Mesendoderm (in vitro differentiated cells): ENCODE measurements at regions not wholly inside any gene's neighbourhood (a gene's known extent, or its start where the extent isn't known, plus 50 kb on each side); places are given as distances from the start of the nearest gene placed in this dataset.

Experiments
- DNase-seq: peaks from one replicate; pipeline ENCODE4 v3.0.0; 2013
- H2AK5ac ChIP-seq: 2 replicates; pipeline ENCODE4 v1.6.1; 2013; ENCODE audit warnings: low read length, inconsistent platforms
- H2BK120ac ChIP-seq: 2 replicates; pipeline ENCODE4 v1.6.1; 2013; ENCODE audit warnings: low read depth, mild to moderate bottlenecking, low read length, moderate library complexity, mixed read lengths
- H2BK15ac ChIP-seq: replicated peaks from 2 replicates; pipeline ENCODE4 v1.6.1; 2013; ENCODE audit warnings: low read depth, mild to moderate bottlenecking, moderate library complexity
- H2BK5ac ChIP-seq: 2 replicates; pipeline ENCODE4 v1.6.1; 2013; ENCODE audit warnings: low read length, inconsistent platforms
- H3K18ac ChIP-seq: 2 replicates; pipeline ENCODE4 v1.6.1; 2013; ENCODE audit warnings: mild to moderate bottlenecking, low read length, mixed read lengths
- H3K23ac ChIP-seq: one replicate; pipeline ENCODE4 v1.6.1; 2013; ENCODE audit warnings: low read length
- H3K27ac ChIP-seq: 2 replicates; pipeline ENCODE4 v1.5.1; 2013; ENCODE audit warnings: low read depth, mild to moderate bottlenecking, inconsistent platforms, low read length, moderate library complexity
- H3K27me3 ChIP-seq: 2 replicates; pipeline ENCODE4 v1.6.1; 2013; ENCODE audit warnings: low read length, control low read depth, mild to moderate bottlenecking, inconsistent platforms; ENCODE audit not compliant: insufficient read depth, poor library complexity
- H3K36me3 ChIP-seq: 2 replicates; pipeline ENCODE4 v1.6.1; 2013; ENCODE audit warnings: low read length, inconsistent platforms; ENCODE audit not compliant: control insufficient read depth, insufficient read depth
- H3K4ac ChIP-seq: one replicate; pipeline ENCODE4 v1.6.1; 2013; ENCODE audit warnings: low read depth, mild to moderate bottlenecking, low read length, moderate library complexity
- H3K4me1 ChIP-seq: 2 replicates; pipeline ENCODE4 v1.6.1; 2013; ENCODE audit warnings: low read depth, low read length, inconsistent platforms; ENCODE audit not compliant: control insufficient read depth
- H3K4me2 ChIP-seq: 2 replicates; pipeline ENCODE4 v1.6.1; 2013; ENCODE audit warnings: low read length
- H3K4me3 ChIP-seq: 2 replicates; pipeline ENCODE4 v1.5.1; 2013; ENCODE audit warnings: mild to moderate bottlenecking, low read length
- H3K56ac ChIP-seq: one replicate; pipeline ENCODE4 v1.6.1; 2013; ENCODE audit warnings: low read length
- H3K79me1 ChIP-seq: 2 replicates; pipeline ENCODE4 v1.6.1; 2013; ENCODE audit warnings: low read length, inconsistent platforms
- H3K79me2 ChIP-seq: 2 replicates; pipeline ENCODE4 v1.6.1; 2013; ENCODE audit warnings: mild to moderate bottlenecking, low read length; ENCODE audit not compliant: control insufficient read depth, insufficient read depth
- H3K9ac ChIP-seq: 2 replicates; pipeline ENCODE4 v1.6.1; 2013; ENCODE audit warnings: low read length, inconsistent platforms
- H4K5ac ChIP-seq: one replicate; pipeline ENCODE4 v1.6.1; 2013; ENCODE audit warnings: low read length
- H4K8ac ChIP-seq: one replicate; pipeline ENCODE4 v1.6.1; 2013; ENCODE audit warnings: low read depth, mild to moderate bottlenecking, control low read depth, low read length, moderate library complexity
- WGBS: extraction: QIAGEN DNeasy Blood & Tissue Kit; methylation state at CpG from one replicate; pipeline ENCODE4 v1.1.7; 2013; ENCODE audit warnings: low lambda C conversion rate, missing lambda C conversion rate; ENCODE audit not compliant: insufficient coverage; ENCODE audit errors: extremely low coverage; 5-methylcytosine and 5-hydroxymethylcytosine counted together

DNA sequence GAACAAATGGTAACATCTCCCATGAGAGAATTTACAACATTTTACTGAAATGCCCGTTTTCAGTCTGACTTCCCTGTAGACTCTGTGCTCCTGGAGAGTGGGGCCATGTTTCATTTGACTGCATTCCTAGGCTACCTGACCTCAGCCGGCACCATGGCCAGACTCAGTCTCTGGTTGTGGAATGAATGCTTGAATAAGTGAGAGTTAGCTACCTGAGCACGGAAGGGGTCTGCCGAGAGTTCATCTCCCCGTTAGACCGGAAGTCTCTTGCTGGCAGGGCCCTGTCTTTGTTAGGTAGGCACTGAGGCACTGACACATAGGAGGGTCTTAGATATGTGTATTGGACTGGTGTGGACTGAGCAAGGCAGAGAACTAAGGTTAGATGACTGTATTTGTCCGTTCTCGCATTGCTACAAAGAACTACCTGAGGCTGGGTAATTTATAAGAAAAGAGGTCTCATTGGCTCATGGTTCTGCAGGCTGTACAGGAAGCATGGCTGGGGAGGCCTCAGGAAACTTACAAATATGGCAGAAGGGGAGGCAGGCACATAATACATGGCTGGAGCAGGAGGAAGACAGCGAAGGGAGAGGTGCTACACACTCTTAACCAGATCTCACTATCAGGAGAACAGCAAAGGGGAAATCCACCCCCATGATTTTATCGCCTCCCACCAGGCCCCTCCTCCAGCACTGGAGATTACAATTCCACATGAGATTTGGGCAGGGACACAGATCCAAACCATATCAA lies 271.2 kb downstream of the GLI2 start:
- Histone ChIP-seq H3K56ac (no peak overlapping the region), H3K4ac (no peak overlapping the region), H3K23ac (no peak overlapping the region), H2BK120ac (no peak overlapping the region), H3K36me3 (no peaks in the 10 kb centered on the region), H3K27me3 (no peaks in the 10 kb centered on the region), H3K18ac (no peak overlapping the region), H3K79me1 (no peaks in the 10 kb centered on the region), H3K4me1 (peaks cover 2% of the 10 kb centered on the region), H3K27ac (no peak overlapping the region), H2AK5ac (no peak overlapping the region), H4K5ac (no peak overlapping the region), H3K79me2 (no peaks in the 10 kb centered on the region), H2BK5ac (no peak overlapping the region), H3K4me2 (no peak overlapping the region), H4K8ac (no peak overlapping the region), H3K4me3 (no peak overlapping the region), H2BK15ac (no peak overlapping the region), H3K9ac (no peak overlapping the region)
- no peak for DNase-seq
- WGBS: no CpG with 5 or more reads among the region's 10 CpGs

DNA sequence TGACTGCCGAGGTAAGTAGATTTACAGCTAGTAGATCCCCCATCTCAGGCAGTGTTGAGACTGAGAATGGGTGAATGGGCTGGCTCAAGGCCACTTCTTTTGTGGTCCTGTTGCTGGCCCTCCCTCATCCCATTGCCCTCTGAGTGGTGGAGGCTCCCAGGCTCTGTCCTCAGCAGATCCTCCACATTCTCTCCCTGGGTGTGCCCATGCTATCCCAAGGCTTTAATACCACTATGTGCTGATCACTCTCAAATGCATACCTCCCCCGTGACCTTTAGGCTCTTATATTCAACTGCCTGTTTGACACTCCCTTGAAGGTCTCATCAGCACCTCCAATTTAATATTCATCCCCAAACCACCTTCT lies 271.8 kb downstream of the GLI2 start:
- Histone ChIP-seq H2BK15ac (no peak overlapping the region), H3K4me1 (peaks cover 2% of the 10 kb centered on the region), H3K4ac (no peak overlapping the region), H4K8ac (no peak overlapping the region), H3K36me3 (no peaks in the 10 kb centered on the region), H3K79me1 (no peaks in the 10 kb centered on the region), H3K4me2 (no peak overlapping the region), H3K9ac (no peak overlapping the region), H3K18ac (no peak overlapping the region), H3K23ac (no peak overlapping the region), H3K79me2 (no peaks in the 10 kb centered on the region), H2BK5ac (no peak overlapping the region), H3K4me3 (no peak overlapping the region), H3K27ac (no peak overlapping the region), H4K5ac (no peak overlapping the region), H3K56ac (no peak overlapping the region), H2BK120ac (no peak overlapping the region), H2AK5ac (no peak overlapping the region), H3K27me3 (no peaks in the 10 kb centered on the region)
- WGBS: no CpG with 5 or more reads among the region's 2 CpGs
- DNase-seq: no peak

DNA sequence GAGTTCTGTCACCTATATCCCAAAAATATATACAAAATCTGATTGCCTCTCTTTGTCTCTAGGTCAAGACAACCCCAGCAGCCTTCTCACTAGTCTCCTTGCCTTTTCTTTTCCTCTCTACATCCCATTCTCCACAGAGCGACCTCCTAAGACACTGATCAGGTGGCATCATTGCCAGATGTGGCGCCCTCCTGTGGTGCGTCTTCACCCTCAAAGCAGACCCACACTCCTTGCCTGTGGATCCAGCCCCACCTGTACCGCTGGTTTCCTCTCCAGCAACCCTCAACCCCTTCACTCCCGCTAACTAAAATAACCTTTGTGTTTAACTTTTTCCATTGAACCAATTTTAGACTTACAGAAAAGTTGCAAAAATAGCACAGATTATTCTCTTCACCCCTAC lies 273.3 kb downstream of the GLI2 start:
- Histone ChIP-seq H3K18ac (no peak overlapping the region), H3K23ac (no peak overlapping the region), H2BK5ac (no peak overlapping the region), H3K56ac (no peak overlapping the region), H3K79me1 (no peaks in the 10 kb centered on the region), H2BK15ac (no peak overlapping the region), H3K4ac (no peak overlapping the region), H3K9ac (no peak overlapping the region), H4K5ac (no peak overlapping the region), H3K27ac (no peak overlapping the region), H3K27me3 (no peaks in the 10 kb centered on the region), H2AK5ac (no peak overlapping the region), H3K36me3 (no peaks in the 10 kb centered on the region), H4K8ac (no peak overlapping the region), H2BK120ac (no peak overlapping the region), H3K4me1 (no peaks in the 10 kb centered on the region), H3K4me3 (no peak overlapping the region), H3K79me2 (no peaks in the 10 kb centered on the region), H3K4me2 (no peak overlapping the region)
- WGBS: no CpG with 5 or more reads among the region's 5 CpGs
- peak; percentile 57 for DNase-seq

DNA sequence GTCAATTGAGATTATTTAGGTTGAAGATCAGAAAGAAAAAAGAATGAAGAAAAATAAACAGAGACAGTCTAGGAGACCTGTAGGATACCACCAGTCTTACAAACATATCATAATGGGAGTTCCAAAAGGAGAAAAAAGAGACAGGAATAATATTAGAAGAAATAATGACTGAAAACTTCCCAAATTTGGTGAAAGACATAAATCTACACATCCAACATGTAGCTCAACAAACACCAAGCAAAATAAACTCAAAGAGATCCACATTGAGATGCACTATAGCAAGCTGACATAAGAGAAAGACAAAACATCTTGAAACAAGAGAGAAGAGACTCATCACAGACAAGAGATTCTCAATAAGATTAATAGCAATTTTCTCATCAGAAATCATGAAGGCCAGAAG lies 274.0 kb downstream of the TFCP2L1 start:
- DNase-seq: no peak
- H2BK120ac ChIP-seq: no peak overlapping the region
- no peaks in the 10 kb centered on the region for H3K36me3 ChIP-seq
- H3K79me1 ChIP-seq: no peaks in the 10 kb centered on the region
- no peaks in the 10 kb centered on the region for H3K79me2 ChIP-seq
- H4K8ac ChIP-seq: no peak overlapping the region
- no peak overlapping the region for H3K9ac ChIP-seq
- no peak overlapping the region for H2BK15ac ChIP-seq
- H3K27ac ChIP-seq: no peak overlapping the region
- no peak overlapping the region for H3K18ac ChIP-seq
- H3K27me3 ChIP-seq: no peaks in the 10 kb centered on the region
- H2AK5ac ChIP-seq: no peak overlapping the region
- H3K4me1 ChIP-seq: no peaks in the 10 kb centered on the region
- H3K56ac ChIP-seq: no peak overlapping the region
- no peak overlapping the region for H2BK5ac ChIP-seq
- no peak overlapping the region for H3K4ac ChIP-seq
- no peak overlapping the region for H3K4me3 ChIP-seq
- no peak overlapping the region for H3K4me2 ChIP-seq
- no peak overlapping the region for H4K5ac ChIP-seq
- no peak overlapping the region for H3K23ac ChIP-seq

DNA sequence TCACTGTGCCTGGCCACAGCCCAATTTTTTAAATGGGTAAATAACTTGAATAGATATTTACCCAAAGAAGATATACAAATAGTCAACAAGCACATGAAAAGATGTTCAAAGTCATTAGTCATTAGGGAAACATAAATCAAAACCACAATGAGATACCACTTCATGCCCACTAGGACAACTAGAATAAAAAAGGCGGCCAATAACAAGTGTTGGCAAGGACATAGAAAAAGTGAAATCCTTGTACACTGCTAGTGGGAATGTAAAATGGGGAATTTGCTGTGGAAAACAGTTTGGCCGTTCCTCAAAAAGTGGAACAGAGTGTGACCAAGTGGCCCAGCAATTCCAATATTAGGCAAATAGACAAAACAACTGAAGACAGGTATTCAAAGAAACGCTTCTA lies 270.1 kb downstream of the TFCP2L1 start:
- no peak overlapping the region for H3K4me2 ChIP-seq
- no peak overlapping the region for H2BK120ac ChIP-seq
- WGBS: no CpG with 5 or more reads among the region's 3 CpGs
- H3K4me3 ChIP-seq: no peak overlapping the region
- no peak overlapping the region for H3K23ac ChIP-seq
- H3K4me1 ChIP-seq: no peaks in the 10 kb centered on the region
- H3K79me1 ChIP-seq: no peaks in the 10 kb centered on the region
- no peak overlapping the region for H3K27ac ChIP-seq
- H2BK5ac ChIP-seq: no peak overlapping the region
- H2AK5ac ChIP-seq: no peak overlapping the region
- H3K27me3 ChIP-seq: no peaks in the 10 kb centered on the region
- no peak overlapping the region for H4K5ac ChIP-seq
- no peak overlapping the region for H2BK15ac ChIP-seq
- no peak overlapping the region for H3K18ac ChIP-seq
- no peak overlapping the region for H3K4ac ChIP-seq
- no peak overlapping the region for H4K8ac ChIP-seq
- H3K9ac ChIP-seq: no peak overlapping the region
- H3K36me3 ChIP-seq: no peaks in the 10 kb centered on the region
- no peak overlapping the region for H3K56ac ChIP-seq
- DNase-seq: no peak
- H3K79me2 ChIP-seq: no peaks in the 10 kb centered on the region

DNA sequence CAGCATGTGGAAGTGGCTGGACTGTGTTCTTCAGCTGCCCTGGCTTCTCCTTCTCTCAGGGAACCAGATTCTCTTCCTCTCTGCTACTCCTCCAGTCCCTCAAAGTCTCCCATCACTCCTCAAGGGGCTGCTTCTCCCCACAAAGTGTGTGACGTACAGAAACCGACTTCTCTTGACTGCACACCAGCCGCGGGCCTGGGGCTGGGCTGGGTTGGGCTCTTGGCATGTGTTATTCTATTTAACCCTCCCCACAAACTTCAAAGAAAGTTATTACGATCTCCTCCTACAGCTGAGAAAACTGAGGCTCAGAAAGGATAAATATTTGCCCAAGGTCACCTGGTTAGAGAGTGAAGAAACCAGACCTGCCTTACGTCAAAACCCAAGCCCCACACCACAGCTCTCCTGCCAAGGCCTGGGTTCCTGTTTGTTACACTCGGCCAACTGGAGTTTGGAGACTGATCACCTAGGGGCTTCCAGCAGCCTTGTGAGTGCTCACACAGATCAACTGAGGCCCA lies 269.0 kb downstream of the TFCP2L1 start:
- no peaks in the 10 kb centered on the region for H3K79me1 ChIP-seq
- no peak overlapping the region for H2BK5ac ChIP-seq
- no peak overlapping the region for H2BK120ac ChIP-seq
- H2AK5ac ChIP-seq: no peak overlapping the region
- H3K4ac ChIP-seq: no peak overlapping the region
- no peak overlapping the region for H3K27ac ChIP-seq
- H4K5ac ChIP-seq: no peak overlapping the region
- H2BK15ac ChIP-seq: no peak overlapping the region
- H3K79me2 ChIP-seq: no peaks in the 10 kb centered on the region
- no peak overlapping the region for H3K18ac ChIP-seq
- no peaks in the 10 kb centered on the region for H3K4me1 ChIP-seq
- no peak overlapping the region for H3K23ac ChIP-seq
- H3K56ac ChIP-seq: no peak overlapping the region
- no CpG with 5 or more reads among the region's 7 CpGs for WGBS
- no peak overlapping the region for H3K4me3 ChIP-seq
- DNase-seq: no peak
- no peak overlapping the region for H3K9ac ChIP-seq
- no peak overlapping the region for H3K4me2 ChIP-seq
- H3K36me3 ChIP-seq: no peaks in the 10 kb centered on the region
- H3K27me3 ChIP-seq: no peaks in the 10 kb centered on the region
- H4K8ac ChIP-seq: no peak overlapping the region
